ENCODE measurements at regions not wholly inside any gene's neighbourhood (a gene's known extent, or its start where the extent isn't known, plus 50 kb on each side); places are given as distances from the start of the nearest gene placed in this dataset.

GRCh38 chr10:33616956-33617355, 282.5 kb upstream of the NRP1 start:
- no peaks in the 10 kb centered on the region for H3K36me3 ChIP-seq (ENCODE audit: insufficient read depth, low read length)
- TF ChIP-seq EZH2 (IDR thresholded peaks at IDR 0.05; ENCODE audit: borderline replicate concordance, low read length), result no peak
- no peak for TF ChIP-seq CTCF (IDR thresholded peaks at IDR 0.05; ENCODE audit: low read length)

DNA sequence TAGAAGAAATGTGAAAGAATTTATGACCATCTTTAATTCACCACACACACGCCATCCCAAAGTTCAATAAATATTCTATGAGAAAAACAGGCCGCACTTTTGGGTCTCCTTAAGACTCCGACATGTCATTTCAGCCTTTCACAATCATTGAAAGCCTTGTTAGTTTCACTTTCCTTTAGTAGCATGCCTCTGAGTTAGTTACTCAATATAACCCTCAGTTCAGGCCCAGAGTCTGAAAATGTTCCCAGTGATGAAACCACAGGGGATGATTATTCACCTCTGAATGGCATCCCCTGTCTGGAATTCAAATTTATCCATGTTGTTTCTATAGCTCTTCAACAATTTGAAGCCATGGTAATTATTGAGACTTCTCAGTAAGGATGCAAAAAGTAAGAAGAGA, 278.1 kb upstream of the NRP1 start:
- H3K27me3 ChIP-seq (ENCODE audit: insufficient read depth, low read length), result no peaks in the 10 kb centered on the region
- no peaks in the 10 kb centered on the region for H4K20me1 ChIP-seq (ENCODE audit: insufficient read depth, low read length)
- H2AFZ ChIP-seq (ENCODE audit: low read length), result no peak overlapping the region
- H3K9me2 ChIP-seq (ENCODE audit: low read depth, low read length), result no peaks in the 10 kb centered on the region
- H3K4me1 ChIP-seq (ENCODE audit: insufficient read depth, low read length, severe bottlenecking), result no peaks in the 10 kb centered on the region
- no peak overlapping the region for H3K9ac ChIP-seq (ENCODE audit: low read length)
- no peaks in the 10 kb centered on the region for H3K36me3 ChIP-seq (ENCODE audit: insufficient read depth, low read length)
- no peak overlapping the region for H3K4me3 ChIP-seq (ENCODE audit: low read depth, low read length, poor library complexity, severe bottlenecking)
- no peaks in the 10 kb centered on the region for H3F3A ChIP-seq (ENCODE audit: insufficient read depth, low read length)
- no peaks in the 10 kb centered on the region for H3K9me3 ChIP-seq (ENCODE audit: low read length)
- H3K4me2 ChIP-seq (ENCODE audit: low read length), result no peak overlapping the region
- H3K27ac ChIP-seq (ENCODE audit: low read depth, low read length, poor library complexity, severe bottlenecking), result no peak overlapping the region
- TF ChIP-seq CTCF (IDR thresholded peaks at IDR 0.05; ENCODE audit: low read length) (no peak), EZH2 (IDR thresholded peaks at IDR 0.05; ENCODE audit: borderline replicate concordance, low read length) (no peak)
- no peaks in the 10 kb centered on the region for H3K79me2 ChIP-seq (ENCODE audit: insufficient read depth, low read length)

More at GRCh38 chr10:33616956-33617355, 282.5 kb upstream of the NRP1 start:
- H3F3A ChIP-seq (ENCODE audit: insufficient read depth, low read length), result no peaks in the 10 kb centered on the region
- H4K20me1 ChIP-seq (ENCODE audit: insufficient read depth, low read length), result no peaks in the 10 kb centered on the region
- no peaks in the 10 kb centered on the region for H3K27me3 ChIP-seq (ENCODE audit: insufficient read depth, low read length)
- no peak overlapping the region for H3K9ac ChIP-seq (ENCODE audit: low read length)
- H2AFZ ChIP-seq (ENCODE audit: low read length), result no peak overlapping the region
- H3K27ac ChIP-seq (ENCODE audit: low read depth, low read length, poor library complexity, severe bottlenecking), result no peak overlapping the region
- H3K4me1 ChIP-seq (ENCODE audit: insufficient read depth, low read length, severe bottlenecking), result no peaks in the 10 kb centered on the region
- H3K9me2 ChIP-seq (ENCODE audit: low read depth, low read length), result no peaks in the 10 kb centered on the region
- no peaks in the 10 kb centered on the region for H3K9me3 ChIP-seq (ENCODE audit: low read length)
- H3K4me2 ChIP-seq (ENCODE audit: low read length), result no peak overlapping the region
- no peaks in the 10 kb centered on the region for H3K79me2 ChIP-seq (ENCODE audit: insufficient read depth, low read length)
- H3K4me3 ChIP-seq (ENCODE audit: low read depth, low read length, poor library complexity, severe bottlenecking), result no peak overlapping the region

GRCh38 chr10:33612116-33612515, 277.6 kb upstream of the NRP1 start:
- Histone ChIP-seq H3K36me3 (ENCODE audit: insufficient read depth, low read length) (no peaks in the 10 kb centered on the region), H2AFZ (ENCODE audit: low read length) (no peak overlapping the region), H3F3A (ENCODE audit: insufficient read depth, low read length) (no peaks in the 10 kb centered on the region), H4K20me1 (ENCODE audit: insufficient read depth, low read length) (no peaks in the 10 kb centered on the region), H3K9me2 (ENCODE audit: low read depth, low read length) (no peaks in the 10 kb centered on the region), H3K27ac (ENCODE audit: low read depth, low read length, poor library complexity, severe bottlenecking) (no peak overlapping the region), H3K79me2 (ENCODE audit: insufficient read depth, low read length) (no peaks in the 10 kb centered on the region), H3K9ac (ENCODE audit: low read length) (no peak overlapping the region), H3K9me3 (ENCODE audit: low read length) (no peaks in the 10 kb centered on the region), H3K27me3 (ENCODE audit: insufficient read depth, low read length) (no peaks in the 10 kb centered on the region), H3K4me1 (ENCODE audit: insufficient read depth, low read length, severe bottlenecking) (no peaks in the 10 kb centered on the region), H3K4me3 (ENCODE audit: low read depth, low read length, poor library complexity, severe bottlenecking) (no peak overlapping the region), H3K4me2 (ENCODE audit: low read length) (no peak overlapping the region)
- no peak for TF ChIP-seq EZH2 (IDR thresholded peaks at IDR 0.05; ENCODE audit: borderline replicate concordance, low read length)
- no peak for TF ChIP-seq CTCF (IDR thresholded peaks at IDR 0.05; ENCODE audit: low read length)

Data from OCI-LY1 (cell line).